Psoas muscle (tissue), 7 donors: ENCODE measurements at regions not wholly inside any gene's neighbourhood (a gene's known extent, or its start where the extent isn't known, plus 50 kb on each side); places are given as distances from the start of the nearest gene placed in this dataset.

Experiments used
- ATAC-seq, 4 donors: fragments of 200-7000 bp; cut with Tn5 transposase; one replicate each; pipeline ENCODE4 v1.9.1; 2020; ENCODE audit warnings: moderate library complexity in 3 of 4, mild to moderate bottlenecking in 2 of 4
- DNase-seq, 2 donors: peaks; one replicate each; pipeline ENCODE4 v3.0.0-alpha.2; 2020
- H3K27ac ChIP-seq: fragments of 200-600 bp; one replicate; pipeline ENCODE4 v1.8.0; 2022
- H3K27me3 ChIP-seq, 3 donors: fragments of 200-600 bp in 1 of 3; one replicate each; pipeline versions ENCODE4 v1.6.1 to v1.8.0; 2013 to 2022; ENCODE audit warnings: low read length in 2 of 3, mild to moderate bottlenecking in 2 of 3, moderate library complexity in 1 of 3; ENCODE audit not compliant: insufficient read depth in 3 of 3
- H3K36me3 ChIP-seq, 2 donors: fragments of 200-600 bp in 1 of 2; one replicate each; pipeline versions ENCODE4 v1.6.1 to v1.8.0; 2013 to 2022; ENCODE audit warnings: low read depth in 1 of 2, mild to moderate bottlenecking in 1 of 2, moderate library complexity in 1 of 2; ENCODE audit not compliant: insufficient read depth in 1 of 2
- H3K4me1 ChIP-seq: fragments of 200-600 bp; one replicate; pipeline ENCODE4 v1.8.0; 2022
- H3K4me3 ChIP-seq: fragments of 200-600 bp; one replicate; pipeline ENCODE4 v1.8.0; 2022; ENCODE audit warnings: mild to moderate bottlenecking
- H3K9me3 ChIP-seq: fragments of 200-600 bp; one replicate; pipeline ENCODE4 v1.8.0; 2022
- CTCF ChIP-seq: fragments of 200-600 bp; IDR thresholded peaks from one replicate; pipeline ENCODE4 v1.8.0; 2022; ENCODE audit warnings: antibody characterized with exemption
- WGBS, 3 donors: extraction: QIAGEN DNeasy Blood & Tissue Kit; methylation state at CpG; one replicate each; pipeline versions ENCODE4 v1.1.6 to v1.1.7; 2013; 5-methylcytosine and 5-hydroxymethylcytosine counted together
- intact Hi-C, 2 donors: fragments of 100-400 bp; cut with DNase I; formaldehyde crosslinking; loops; one replicate each; pipeline versions ENCODE4 v1.11.0 to v1.14.2; 2022
- donor health status: healthy with polysubstance abuse.
- donor health status: DM: no; HTN: no; CAD: no; lungs with moderate emphysema.
- donor health status: Bipolar disorder and iron deficiency.
- donor health status: healthy.
- donor health status: DM: yes; HTN: yes; CAD: no.
- donor health status: DM: no; HTN: no; CAD: no.
- donor health status: DM: yes; HTN: yes; CAD: no.

- WGBS, 3 donors, result 82 to 86% (median 85%) methylated on average over 3 of the region's 3 CpGs
- no peaks in the 10 kb centered on the region for H3K27me3 ChIP-seq
- H3K36me3 ChIP-seq, result no peaks in the 10 kb centered on the region
- no peaks in the 10 kb centered on the region for H3K4me1 ChIP-seq
- no peaks in the 10 kb centered on the region for H3K9me3 ChIP-seq
- DNase-seq, result no peak
- intact Hi-C loops, result no loop called here
- H3K27ac ChIP-seq, result no peak overlapping the region
- no peak for TF ChIP-seq CTCF
- ATAC-seq, result no peak
- no peak overlapping the region for H3K4me3 ChIP-seq
Measured at GRCh38 chr7:79933144-79933543, 201.5 kb upstream of the GNAI1 start.

GRCh38 chr7:79930604-79931003 lies 204.0 kb upstream of the GNAI1 start:
- DNase-seq (no peak), ATAC-seq (no peak)
- no peak for TF ChIP-seq CTCF
- WGBS, 3 donors, result 72 to 89% (median 88%) methylated on average over 2 of the region's 2 CpGs
- H3K27me3 ChIP-seq, result no peaks in the 10 kb centered on the region
- H3K27ac ChIP-seq, result no peak overlapping the region
- H3K4me3 ChIP-seq, result no peak overlapping the region
- H3K36me3 ChIP-seq, result no peaks in the 10 kb centered on the region
- no peaks in the 10 kb centered on the region for H3K4me1 ChIP-seq
- intact Hi-C loops, result no loop called here
- H3K9me3 ChIP-seq, result no peaks in the 10 kb centered on the region

- Histone ChIP-seq H3K27ac (no peak overlapping the region), H3K4me1 (no peaks in the 10 kb centered on the region), H3K27me3 (no peaks in the 10 kb centered on the region), H3K36me3 (no peaks in the 10 kb centered on the region), H3K9me3 (no peaks in the 10 kb centered on the region), H3K4me3 (no peak overlapping the region)
- WGBS, 3 donors, result 77 to 85% (median 84%) methylated on average over 3 of the region's 3 CpGs
- no peak for TF ChIP-seq CTCF
- no peak for ATAC-seq
- intact Hi-C loops, result no loop called here
- no peak for DNase-seq
Measured at GRCh38 chr7:79927116-79927515, 207.5 kb upstream of the GNAI1 start.

- H3K9me3 ChIP-seq, result no peaks in the 10 kb centered on the region
- no peak for TF ChIP-seq CTCF
- no peaks in the 10 kb centered on the region for H3K27me3 ChIP-seq
- no peak overlapping the region for H3K27ac ChIP-seq
- H3K4me3 ChIP-seq, result no peak overlapping the region
- no peak for DNase-seq
- H3K36me3 ChIP-seq, result no peaks in the 10 kb centered on the region
- intact Hi-C loops, result no loop called here
- ATAC-seq, result no peak
- H3K4me1 ChIP-seq, result no peaks in the 10 kb centered on the region
- WGBS, 3 donors, result 76 to 90% (median 84%) methylated on average over 1 of the region's 1 CpG
Measured at GRCh38 chr7:79923953-79924352, 210.7 kb upstream of the GNAI1 start.

- Histone ChIP-seq H3K27me3 (no peaks in the 10 kb centered on the region), H3K36me3 (no peaks in the 10 kb centered on the region), H3K27ac (no peak overlapping the region), H3K9me3 (no peaks in the 10 kb centered on the region), H3K4me1 (no peaks in the 10 kb centered on the region), H3K4me3 (no peak overlapping the region)
- no peak for TF ChIP-seq CTCF
- no peak for DNase-seq
- intact Hi-C loops, result no loop called here
- WGBS, 3 donors, result 90 to 95% (median 94%) methylated on average over 5 of the region's 5 CpGs
- ATAC-seq, result no peak
Measured at GRCh38 chr7:79922894-79923293, 211.7 kb upstream of the GNAI1 start.
